IMR-90 (cell line): ENCODE measurements at regions not wholly inside any gene's neighbourhood (a gene's known extent, or its start where the extent isn't known, plus 50 kb on each side); places are given as distances from the start of the nearest gene placed in this dataset.
"Not testable (repeated sequence)": the region's sequence is repeated elsewhere in the genome, so short reads cannot be mapped to it uniquely, and the experiment has no call there.

Experiments used
- ATAC-seq: fragments of 200-7000 bp; cut with Tn5 transposase; 2 replicates; pipeline ENCODE4 v1.9.1; 2020; ENCODE audit warnings: low read depth, mild to moderate bottlenecking, moderate library complexity
- BruUV-seq: library from RNA; stranded (reverse); fragments of 400-500 nt; replicated peaks from 2 replicates; lab custom pipeline; 2021; lab: Mats Ljungman, UMichigan
- CTCF ChIA-PET: fragments of 300-600 bp; formaldehyde crosslinking; extraction: SDS; loops from one replicate; lab custom pipeline; 2021; ENCODE audit warnings: antibody characterized with exemption; lab: Yijun Ruan, JAX
- POLR2A ChIA-PET: fragments of 300-600 bp; sonication (Branson Sonifier 250); formaldehyde crosslinking; loops from one replicate; lab custom pipeline; 2022; ENCODE audit warnings: antibody characterized with exemption; ENCODE audit not compliant: unreplicated experiment; lab: Charles Lee
- DNase-seq: peaks from one replicate; pipeline ENCODE4 v3.0.0; 2013
- H2AFZ ChIP-seq: replicated peaks from 2 replicates; pipeline ENCODE3; 2013; ENCODE audit warnings: low read length, mild to moderate bottlenecking; ENCODE audit not compliant: poor library complexity
- H2AK5ac ChIP-seq: 2 replicates; pipeline ENCODE4 v1.6.1; 2013; ENCODE audit warnings: low read depth, low read length, inconsistent platforms
- H2AK9ac ChIP-seq: replicated peaks from 2 replicates; pipeline ENCODE3; 2013; ENCODE audit warnings: mild to moderate bottlenecking, low read depth, low read length, moderate library complexity; ENCODE audit not compliant: poor library complexity
- H2BK120ac ChIP-seq: 2 replicates; pipeline ENCODE4 v1.6.1; 2013; ENCODE audit warnings: low read depth, low read length, inconsistent platforms
- H2BK15ac ChIP-seq: 3 replicates; pipeline ENCODE4 v1.6.1; 2013; ENCODE audit warnings: low read depth, low read length, inconsistent platforms
- H2BK20ac ChIP-seq: 2 replicates; pipeline ENCODE4 v1.6.1; 2013; ENCODE audit warnings: low read depth, mild to moderate bottlenecking, inconsistent platforms, low read length, moderate library complexity
- H2BK5ac ChIP-seq: 2 replicates; pipeline ENCODE4 v1.6.1; 2013; ENCODE audit warnings: mild to moderate bottlenecking, low read depth, low read length, inconsistent platforms; ENCODE audit not compliant: poor library complexity, severe bottlenecking
- H3K14ac ChIP-seq: replicated peaks from 2 replicates; pipeline ENCODE4 v1.6.1; 2013; ENCODE audit warnings: low read depth, low read length, inconsistent platforms
- H3K18ac ChIP-seq: 2 replicates; pipeline ENCODE4 v1.6.1; 2013; ENCODE audit warnings: low read depth, low read length, control low read depth
- H3K23ac ChIP-seq: 2 replicates; pipeline ENCODE4 v1.6.1; 2013; ENCODE audit warnings: low read depth, low read length, inconsistent platforms
- H3K27ac ChIP-seq: 2 replicates; pipeline ENCODE4 v1.5.1; 2013; ENCODE audit warnings: mild to moderate bottlenecking, control low read depth, low read length; ENCODE audit not compliant: insufficient read depth
- H3K27me3 ChIP-seq: 2 replicates; pipeline ENCODE4 v1.6.1; 2013; ENCODE audit warnings: low read length; ENCODE audit not compliant: control insufficient read depth, insufficient read depth
- H3K36me3 ChIP-seq: 2 replicates; pipeline ENCODE4 v1.6.1; 2013; ENCODE audit warnings: low read length, mixed read lengths; ENCODE audit not compliant: control insufficient read depth, insufficient read depth
- H3K4ac ChIP-seq: 2 replicates; pipeline ENCODE4 v1.6.1; 2013; ENCODE audit warnings: low read depth, low read length, inconsistent platforms
- H3K4me1 ChIP-seq: 2 replicates; pipeline ENCODE4 v1.6.1; 2013; ENCODE audit warnings: low read length, mixed read lengths; ENCODE audit not compliant: control insufficient read depth, insufficient read depth
- H3K4me2 ChIP-seq: 2 replicates; pipeline ENCODE4 v1.6.1; 2013; ENCODE audit warnings: low read depth, mild to moderate bottlenecking, control low read depth, low read length, moderate library complexity
- H3K4me3 ChIP-seq: 2 replicates; pipeline ENCODE4 v1.5.1; 2013; ENCODE audit warnings: low read depth, mild to moderate bottlenecking, control low read depth, low read length, moderate library complexity; ENCODE audit not compliant: insufficient read depth
- H3K56ac ChIP-seq: 2 replicates; pipeline ENCODE4 v1.6.1; 2013; ENCODE audit warnings: low read length, inconsistent platforms; ENCODE audit not compliant: insufficient read depth; ENCODE audit errors: extremely low read depth
- H3K79me1 ChIP-seq, 2 experiments: 2 replicates each; pipeline ENCODE4 v1.6.1; 2013; ENCODE audit warnings: low read length in 2 of 2, inconsistent platforms in 1 of 2, low read depth in 1 of 2
- H3K9ac ChIP-seq: 2 replicates; pipeline ENCODE4 v1.6.1; 2013; ENCODE audit warnings: low read depth, low read length, control low read depth
- H3K9me1 ChIP-seq: 2 replicates; pipeline ENCODE4 v1.6.1; 2013; ENCODE audit warnings: low read length, inconsistent platforms; ENCODE audit not compliant: insufficient read depth
- H3K9me3 ChIP-seq: 2 replicates; pipeline ENCODE4 v1.6.1; 2013; ENCODE audit warnings: low read length; ENCODE audit not compliant: control insufficient read depth, insufficient read depth
- H4K20me1 ChIP-seq: 2 replicates; pipeline ENCODE4 v1.6.1; 2013; ENCODE audit warnings: low read length, inconsistent platforms; ENCODE audit not compliant: insufficient read depth
- H4K5ac ChIP-seq: 2 replicates; pipeline ENCODE4 v1.6.1; 2013; ENCODE audit warnings: mild to moderate bottlenecking, low read depth, low read length, control low read depth
- H4K8ac ChIP-seq, 2 experiments: 2 replicates each; pipeline ENCODE4 v1.6.1; 2013; ENCODE audit warnings: low read depth in 2 of 2, low read length in 2 of 2, control low read depth in 1 of 2, inconsistent platforms in 1 of 2
- H4K91ac ChIP-seq: 2 replicates; pipeline ENCODE4 v1.6.1; 2013; ENCODE audit warnings: low read depth, low read length, inconsistent platforms; ENCODE audit not compliant: insufficient read depth
- RCOR1 ChIP-seq: IDR thresholded peaks from 2 replicates; pipeline ENCODE4 v1.6.1; 2012; ENCODE audit warnings: mild to moderate bottlenecking, low read length, improper control_type of control experiment; ENCODE audit not compliant: insufficient replicate concordance
- SMC3 ChIP-seq: fragments of 150-350 bp; IDR thresholded peaks from 2 replicates; pipeline ENCODE4 v1.6.1; 2016; ENCODE audit warnings: low read depth, mild to moderate bottlenecking, antibody characterized with exemption, low read length, moderate library complexity
- WGBS, 2 experiments: methylation state at CpG; one replicate each; pipeline versions ENCODE4 v1.1.5 to v1.1.7; 2013; ENCODE audit warnings: missing lambda C conversion rate in 2 of 2; ENCODE audit not compliant: insufficient read length in 1 of 2; ENCODE audit errors: extremely low coverage in 2 of 2; 5-methylcytosine and 5-hydroxymethylcytosine counted together
- dilution Hi-C: fragments of 300-500 bp; cut with HindIII; formaldehyde crosslinking; loops from one replicate; pipeline ENCODE4 v1.14.3; 2018; ENCODE audit warnings: low sequenced_read_pairs; ENCODE audit not compliant: unreplicated experiment
- in situ Hi-C: fragments of 300-500 bp; cut with MboI; formaldehyde crosslinking; loops from 3 replicates; pipeline ENCODE4 v1.14.3; 2019; ENCODE audit warnings: low sequenced_read_pairs, inconsistent platforms, mixed read lengths
- intact Hi-C: fragments of 100-400 bp; cut with micrococcal nuclease; formaldehyde crosslinking; loops from 2 replicates; pipeline ENCODE4 v1.10.0; 2022

GRCh38 chr15:28786521-28786920 lies 61.9 kb downstream of the GOLGA6L7 start:
- no CpG with 5 or more reads among the region's 1 CpG for WGBS, 2 experiments
- no peak overlapping the region for H2BK20ac ChIP-seq
- H2AK9ac ChIP-seq: no peak overlapping the region
- no peak overlapping the region for H2BK120ac ChIP-seq
- no peaks in the 10 kb centered on the region for H3K9me1 ChIP-seq
- BruUV-seq: no TSS peak
- H3K4me2 ChIP-seq: no peak overlapping the region
- H4K91ac ChIP-seq: no peak overlapping the region
- H3K79me1 ChIP-seq: no peaks in the 10 kb centered on the region
- H3K9me3 ChIP-seq: no peaks in the 10 kb centered on the region
- no peak overlapping the region for H3K9ac ChIP-seq
- H3K36me3 ChIP-seq: no peaks in the 10 kb centered on the region
- no peaks in the 10 kb centered on the region for H4K20me1 ChIP-seq
- intact Hi-C loops: no loop called here
- H2BK15ac ChIP-seq: no peak overlapping the region
- no peak overlapping the region for H2AFZ ChIP-seq
- TF ChIP-seq SMC3: no peak
- TF ChIP-seq RCOR1: no peak
- no peak overlapping the region for H3K23ac ChIP-seq
- no peak overlapping the region for H3K4me3 ChIP-seq
- no peak overlapping the region for H3K18ac ChIP-seq
- no peak for ATAC-seq
- ChIA-PET CTCF (no interaction called here), POLR2A (no interaction called here)
- no peak for DNase-seq
- H3K14ac ChIP-seq: no peak overlapping the region
- H4K5ac ChIP-seq: no peak overlapping the region
- H4K8ac ChIP-seq: no peak overlapping the region
- no peak overlapping the region for H2BK5ac ChIP-seq
- in situ Hi-C loops: no loop called here
- peaks cover 8% of the 10 kb centered on the region for H3K27me3 ChIP-seq
- no peak overlapping the region for H3K27ac ChIP-seq
- dilution Hi-C loops: no loop called here
- no peak overlapping the region for H2AK5ac ChIP-seq
- H3K4me1 ChIP-seq: no peaks in the 10 kb centered on the region
- no peak overlapping the region for H3K4ac ChIP-seq
- no peak overlapping the region for H3K56ac ChIP-seq

- H4K91ac ChIP-seq, H3K56ac ChIP-seq, H2BK20ac ChIP-seq, H4K20me1 ChIP-seq, H3K14ac ChIP-seq, H2BK120ac ChIP-seq, H2BK5ac ChIP-seq, H3K4me2 ChIP-seq, H2AFZ ChIP-seq, H3K79me1 ChIP-seq, H4K5ac ChIP-seq, H4K8ac ChIP-seq, DNase-seq, H3K4ac ChIP-seq, H3K27me3 ChIP-seq, H2AK5ac ChIP-seq, H3K36me3 ChIP-seq, in situ Hi-C loops, H3K23ac ChIP-seq, dilution Hi-C loops, H2AK9ac ChIP-seq, H2BK15ac ChIP-seq, BruUV-seq, H3K9me3 ChIP-seq, H3K9ac ChIP-seq, H3K4me3 ChIP-seq, H3K9me1 ChIP-seq, ATAC-seq, H3K27ac ChIP-seq, H3K18ac ChIP-seq, intact Hi-C loops, POLR2A ChIA-PET, H3K4me1 ChIP-seq: not testable (repeated sequence)
- 98% methylated on average over 7 of the region's 39 CpGs; no CpG with 5 or more reads in 1 of the 2 experiments for WGBS, 2 experiments
- CTCF ChIA-PET: interaction anchor here (0.6 kb wide), 2 partner anchors 196 to 301 kb away, joined by 3 read pairs; no protein-coding TSS in a partner anchor
These were observed 63.9 kb downstream of the GOLGA6L7 start for GRCh38 chr15:28784347-28785163.
